NCI-H526 treated with DMSO at 0.1 percent for 48 hours (cell line): ENCODE measurements at regions not wholly inside any gene's neighbourhood (a gene's known extent, or its start where the extent isn't known, plus 50 kb on each side); places are given as distances from the start of the nearest gene placed in this dataset.

ENCODE experiments used
- DNase-seq: peaks from one replicate; lab custom pipeline; 2025; lab: John Stamatoyannopoulos, UW

DNA sequence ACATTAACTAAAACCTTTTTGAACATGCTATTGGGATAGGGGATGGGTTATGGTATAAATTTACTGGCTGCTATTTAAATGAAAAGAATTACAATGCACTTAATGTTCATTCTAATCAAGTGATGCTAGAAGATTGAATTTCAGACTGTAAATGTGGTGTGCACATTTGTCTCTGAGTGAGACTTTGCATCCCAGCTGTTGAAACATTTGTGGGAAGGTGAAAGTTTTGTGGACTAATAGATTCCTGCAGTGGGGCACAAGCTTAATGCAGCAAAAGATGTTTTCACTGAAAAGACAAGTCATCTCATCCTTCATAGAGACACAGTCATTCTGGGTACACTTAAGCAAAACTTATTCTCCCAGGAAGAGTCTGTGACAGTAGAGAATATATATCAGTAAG lies 323.6 kb downstream of the NFIB start:
- no peak for DNase-seq

DNA sequence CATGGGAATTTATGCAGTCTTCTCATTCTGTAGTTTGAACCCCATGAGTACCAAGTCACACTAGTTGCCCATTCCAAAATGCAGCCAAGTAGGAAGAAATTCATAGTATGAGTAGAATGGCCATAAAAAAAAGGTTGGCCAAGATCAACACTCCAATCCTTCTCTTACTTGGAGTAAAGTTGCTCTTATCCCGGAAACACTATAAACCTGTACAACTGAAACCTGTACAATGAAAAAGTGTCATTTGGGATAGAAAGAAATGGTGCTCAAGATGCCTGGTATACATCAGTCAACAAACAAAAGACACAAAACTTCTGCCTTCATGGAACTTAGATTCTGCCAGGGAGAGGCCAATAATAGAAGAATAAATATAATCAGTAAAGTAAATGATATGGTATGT lies 325.0 kb downstream of the NFIB start:
- no peak for DNase-seq

DNA sequence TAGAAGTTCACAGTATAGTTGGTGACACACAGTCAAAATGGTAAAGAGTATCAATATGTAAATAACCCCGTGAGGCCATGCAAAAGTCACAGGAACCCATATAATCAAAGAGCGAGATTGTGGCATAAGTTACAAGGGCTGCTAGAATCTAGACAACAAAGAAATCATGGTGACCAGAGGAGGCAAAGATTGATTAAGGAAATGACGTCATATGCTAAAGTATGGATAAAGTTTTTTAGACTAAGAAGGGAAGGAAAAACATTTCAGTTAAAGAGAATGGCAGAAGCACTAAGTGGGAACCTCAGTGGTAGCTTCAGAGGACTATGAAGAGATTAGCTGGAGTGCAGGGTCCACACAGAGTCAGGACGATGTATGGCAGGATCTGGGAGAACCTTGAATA lies 330.3 kb downstream of the NFIB start:
- DNase-seq = no peak

DNA sequence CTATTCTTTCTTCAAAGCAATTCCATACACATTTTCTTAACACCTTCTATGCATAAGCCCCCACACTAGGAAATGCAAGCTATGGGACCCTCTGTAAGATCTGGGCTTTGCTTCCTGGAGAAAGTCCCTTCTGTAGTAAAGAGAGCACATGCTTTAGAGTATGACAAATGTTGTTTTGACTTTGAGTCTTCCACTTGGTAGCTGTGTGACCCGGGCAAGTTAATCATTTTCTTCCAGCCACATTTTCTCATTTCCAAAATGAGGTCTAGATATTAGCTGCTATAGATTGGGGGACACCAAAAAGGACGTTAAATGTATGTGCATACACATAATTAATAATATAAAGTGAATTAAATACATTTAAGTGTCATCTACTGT lies 334.0 kb downstream of the NFIB start:
- no peak for DNase-seq

DNA sequence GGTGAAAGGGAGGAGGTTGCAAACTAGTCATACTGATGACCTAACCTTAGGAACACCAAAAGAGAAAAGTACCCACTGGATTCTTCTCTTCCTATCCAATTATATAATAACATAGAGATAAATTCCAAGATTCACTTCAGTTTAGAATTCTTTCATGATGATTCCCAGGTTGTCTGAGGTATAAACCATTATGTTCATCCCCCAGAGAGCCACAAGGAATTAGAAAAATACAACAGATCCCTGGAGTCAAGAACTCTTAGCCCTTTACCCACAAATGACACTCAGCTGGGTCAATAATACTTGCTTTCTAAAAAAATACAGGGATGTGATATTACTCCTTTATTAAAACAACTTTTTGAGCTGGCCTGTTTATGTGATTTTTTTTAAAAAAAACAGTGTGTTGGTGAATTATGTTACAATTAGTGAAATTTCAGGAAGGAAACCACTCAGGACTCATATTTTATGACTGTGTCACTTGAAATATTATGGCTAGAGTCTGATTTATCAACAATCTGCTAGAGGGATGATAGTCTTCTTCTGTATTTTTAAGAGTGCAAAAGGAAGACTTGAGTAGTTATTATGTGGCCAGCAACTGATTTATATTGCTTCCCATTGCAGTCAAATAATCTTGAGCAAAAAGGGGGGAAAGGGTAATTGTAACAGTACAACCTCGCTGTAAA lies 338.2 kb downstream of the NFIB start:
- no peak for DNase-seq

DNA sequence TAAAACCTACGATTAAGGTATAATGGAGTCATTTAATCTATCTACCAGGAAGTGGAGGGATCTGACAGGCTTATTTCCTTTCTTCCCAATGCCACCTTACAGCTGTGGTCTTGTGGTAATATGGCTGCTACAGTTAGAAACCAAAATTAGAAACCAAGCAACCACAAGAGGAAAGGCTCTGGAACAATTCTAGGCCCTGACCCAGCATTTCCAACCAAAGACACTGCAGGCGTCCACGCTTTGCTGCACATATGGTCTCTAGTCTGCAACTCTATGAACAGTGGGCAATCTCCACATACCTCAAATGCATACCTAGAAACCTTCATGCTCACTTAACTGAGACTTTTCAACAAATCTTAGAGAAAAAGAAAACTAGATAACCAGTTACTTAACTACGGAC lies 339.1 kb downstream of the NFIB start:
- DNase-seq = no peak

DNA sequence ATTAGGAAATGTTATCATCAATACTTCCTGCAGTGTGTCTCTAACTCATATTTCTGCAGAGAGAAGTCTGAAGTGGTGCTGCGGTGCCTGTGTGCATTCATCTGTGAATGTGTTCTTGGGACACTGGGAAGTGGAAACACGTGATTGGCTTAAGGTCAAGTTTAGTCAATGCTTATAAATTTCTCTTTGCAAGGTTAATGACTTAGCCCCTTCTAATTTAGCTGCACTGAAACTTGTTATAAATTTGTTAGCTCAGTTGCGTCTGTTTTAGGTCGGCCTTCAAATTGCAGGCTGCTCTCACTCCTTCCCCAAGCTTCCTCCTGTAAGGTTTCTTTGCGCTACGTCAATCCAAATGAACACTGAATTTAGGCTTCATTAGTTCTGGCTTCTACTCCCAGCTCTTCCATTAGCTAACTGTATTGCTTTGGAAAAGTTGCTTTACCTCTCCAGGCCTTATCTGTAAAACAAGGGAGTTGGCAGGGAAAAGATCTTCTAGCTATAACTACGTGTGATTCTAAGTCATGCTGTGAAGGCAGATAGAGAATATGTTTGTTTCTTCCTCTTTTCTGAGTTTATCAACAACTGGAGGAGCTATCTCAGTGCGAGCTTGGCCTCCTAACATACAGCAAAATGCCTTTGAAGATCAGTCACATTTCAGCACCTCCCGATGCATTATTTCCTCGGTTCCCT lies 341.8 kb downstream of the NFIB start:
- DNase-seq = no peak

DNA sequence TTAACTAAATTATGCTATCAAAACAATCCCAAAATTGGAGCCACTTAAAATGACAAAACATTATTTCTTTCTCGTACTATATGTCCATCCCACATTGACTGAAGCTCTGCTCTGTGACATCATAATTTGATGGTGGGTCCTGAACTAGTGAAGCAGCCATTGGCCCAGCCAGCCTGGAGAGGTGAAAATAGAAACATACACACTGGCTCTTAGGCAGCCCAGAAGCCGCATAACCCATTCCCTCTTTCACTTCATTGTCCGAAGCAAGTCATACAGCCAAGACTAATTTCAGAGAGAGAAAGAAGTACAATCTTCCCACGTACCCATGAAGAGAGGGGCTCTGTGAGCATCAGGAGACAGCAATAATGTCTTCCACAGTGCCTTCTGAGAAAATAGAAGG lies 342.5 kb downstream of the NFIB start:
- DNase-seq = no peak

DNA sequence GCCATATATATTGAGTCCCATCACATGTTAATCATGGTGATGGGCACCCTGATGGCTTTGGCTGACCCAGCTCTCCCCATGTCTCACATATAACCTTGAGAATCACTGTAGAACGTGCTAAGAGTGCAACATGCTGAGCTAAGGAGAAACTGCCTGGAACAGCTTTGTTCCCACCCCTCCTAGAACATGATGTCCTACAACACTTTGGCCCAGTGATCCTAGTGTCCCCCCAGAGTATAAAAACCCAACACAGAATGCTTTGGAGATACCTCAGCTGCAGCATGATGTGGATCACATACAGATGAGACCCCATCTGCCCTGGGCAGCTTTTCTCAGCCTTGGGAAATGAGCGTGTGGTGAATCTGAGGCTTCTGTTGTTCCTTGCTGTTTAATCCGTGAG lies 343.5 kb downstream of the NFIB start:
- DNase-seq = no peak

DNA sequence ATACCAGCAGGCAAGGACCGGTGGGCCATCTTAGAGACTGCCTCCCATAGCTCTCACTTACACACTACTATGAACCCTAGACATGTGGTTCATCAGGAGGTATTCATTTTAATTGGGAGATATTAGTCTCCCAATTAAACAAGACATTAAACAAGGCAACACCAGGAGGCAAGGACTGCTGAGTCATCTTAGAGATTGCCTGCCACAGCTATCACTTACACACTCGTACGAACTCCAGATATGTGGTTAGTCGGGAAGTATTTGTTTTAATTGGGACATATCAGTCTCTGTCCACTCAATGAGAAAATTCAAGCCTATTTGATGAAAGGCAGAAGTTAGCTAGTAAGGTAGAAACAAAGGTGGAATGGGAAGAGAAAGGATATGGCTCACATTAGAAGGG lies 343.9 kb downstream of the NFIB start:
- no peak for DNase-seq

DNA sequence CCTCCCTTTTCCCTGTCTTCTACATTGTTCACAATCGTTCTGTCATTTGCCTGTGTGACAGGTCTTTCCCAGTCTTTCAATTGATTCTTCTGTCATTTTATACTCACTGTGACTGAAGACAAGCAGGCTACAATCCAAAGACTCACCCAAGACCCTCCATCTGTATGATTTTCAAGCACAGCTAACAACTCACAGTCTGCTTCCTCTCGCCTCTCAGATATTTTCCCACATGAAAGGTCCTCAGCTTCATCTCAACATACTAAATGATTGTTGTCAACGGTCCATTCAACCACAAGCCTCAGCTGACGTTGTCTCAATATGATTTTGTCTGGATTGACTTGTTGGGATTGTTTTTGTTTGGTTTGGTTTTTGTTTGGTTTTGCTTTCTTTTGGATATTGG lies 346.5 kb downstream of the NFIB start:
- no peak for DNase-seq

DNA sequence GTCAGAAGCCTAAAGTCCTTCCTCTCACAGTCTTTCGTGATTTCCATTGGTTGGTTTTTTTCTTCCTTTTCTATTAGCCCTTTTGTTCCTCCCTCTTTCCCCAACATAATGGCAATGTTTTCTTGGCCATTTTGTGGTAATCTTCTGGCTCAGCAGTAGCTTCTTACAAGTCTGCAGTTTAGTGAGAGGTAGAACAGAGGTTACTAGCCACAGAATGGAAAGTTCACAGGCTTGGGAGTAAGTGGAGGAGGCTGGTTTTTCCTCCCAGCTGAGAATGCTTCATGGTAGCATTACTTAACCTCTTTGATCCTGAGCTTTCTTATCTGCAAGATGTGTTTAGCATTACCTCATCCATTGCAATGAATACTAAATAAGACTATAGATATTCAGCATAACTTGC lies 346.9 kb downstream of the NFIB start:
- DNase-seq = no peak

DNA sequence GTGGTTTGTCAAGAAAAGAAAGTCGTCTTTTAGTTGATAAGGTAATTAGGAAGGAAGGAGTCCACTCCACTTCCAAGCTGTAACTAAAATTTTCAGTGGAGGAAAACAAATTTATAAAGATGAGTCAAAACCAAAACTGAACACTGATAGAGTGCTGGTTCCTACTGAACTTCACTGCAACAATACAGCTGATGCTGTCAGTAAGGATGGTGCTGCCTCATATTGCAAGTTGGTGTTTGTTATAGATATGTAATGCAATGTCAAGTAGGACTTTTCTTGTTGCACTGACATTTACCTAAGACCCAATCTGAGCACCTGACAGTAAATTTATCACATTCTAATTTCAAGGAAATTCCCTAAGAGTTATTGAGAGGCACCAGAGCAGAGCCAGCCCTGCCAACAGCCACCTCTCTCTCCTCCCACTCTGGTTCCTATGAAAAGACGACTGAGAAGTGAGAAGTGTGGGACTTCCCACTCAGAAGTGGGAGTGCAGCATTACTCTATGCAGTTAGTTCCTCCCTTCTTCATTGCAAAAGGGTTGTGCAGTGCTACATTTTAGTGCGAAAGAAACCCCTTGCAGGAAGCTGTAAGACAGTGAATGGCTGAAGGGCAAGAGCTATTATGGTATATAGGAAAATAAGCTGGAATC lies 350.8 kb downstream of the NFIB start:
- no peak for DNase-seq

DNA sequence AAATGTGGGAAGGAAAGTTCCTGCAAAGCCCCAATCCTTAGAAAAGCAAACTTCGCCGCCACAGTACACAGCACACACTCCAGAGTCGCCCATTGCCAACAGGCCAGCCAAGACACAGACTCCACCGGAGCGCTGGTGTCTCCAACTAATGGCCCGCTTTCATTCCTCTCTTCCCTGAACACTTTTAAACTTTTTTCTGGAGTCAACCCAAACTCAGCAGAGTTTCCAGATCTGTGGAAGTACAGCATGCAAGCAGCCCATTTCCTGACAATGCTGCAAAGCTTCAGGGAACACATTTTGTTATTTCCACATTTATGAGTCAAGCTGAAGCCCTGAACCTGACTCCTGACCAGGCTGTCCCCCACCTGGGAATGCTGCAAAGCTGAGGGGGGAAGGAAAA lies 351.9 kb downstream of the NFIB start:
- no peak for DNase-seq

DNA sequence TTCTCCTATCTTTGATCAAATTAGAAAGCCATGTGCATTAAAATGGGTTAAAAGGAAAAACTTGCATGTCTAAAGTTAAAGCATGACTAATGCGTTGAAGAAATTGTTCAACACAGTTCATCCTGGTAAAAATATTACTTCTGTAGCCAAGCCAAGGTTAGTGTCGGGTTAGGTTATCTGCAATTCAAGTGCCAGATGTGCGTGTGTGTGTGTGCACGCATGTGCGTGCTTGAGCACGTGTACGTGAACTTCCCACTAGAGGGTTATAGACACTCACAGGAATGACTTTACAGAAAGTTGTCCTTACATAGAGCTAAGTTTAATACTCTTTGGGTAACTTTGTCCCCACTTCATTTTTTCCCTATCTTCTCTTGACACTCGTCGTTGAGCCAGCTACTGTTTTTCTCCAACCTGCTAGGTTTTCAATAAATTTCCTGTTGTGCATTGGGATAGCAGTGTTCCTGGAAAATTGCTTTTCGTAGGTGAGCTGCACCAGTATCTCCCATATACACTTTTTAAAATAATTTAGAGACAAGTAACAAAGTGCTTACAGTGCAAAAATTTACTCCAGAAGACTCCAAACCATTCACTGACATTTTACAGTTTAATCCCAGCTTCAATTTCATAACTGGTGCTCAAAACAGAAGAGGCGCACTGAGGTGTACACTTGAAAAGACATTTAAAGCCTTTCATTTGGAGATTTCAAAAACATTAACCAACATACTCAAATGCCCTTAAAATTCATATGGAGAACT lies 353.8 kb downstream of the NFIB start:
- DNase-seq = no peak

DNA sequence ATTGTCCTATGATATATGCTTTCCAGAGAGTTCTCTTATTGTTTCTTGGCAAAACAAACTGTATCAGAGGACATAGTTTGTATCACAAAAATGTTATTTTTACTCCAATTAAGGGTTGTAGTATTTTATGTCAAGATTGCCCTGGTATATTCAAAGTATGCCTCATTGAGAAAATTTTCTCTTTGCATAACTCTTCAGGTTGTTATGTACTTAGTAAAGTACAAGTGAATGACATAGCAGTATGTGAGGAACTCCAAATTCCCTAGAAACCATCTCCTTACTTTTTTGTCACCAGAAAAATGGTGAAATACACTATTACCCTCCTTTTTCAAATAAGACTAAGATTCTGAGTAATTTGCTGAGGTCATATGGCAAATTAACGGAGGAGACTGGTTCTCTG lies 355.3 kb downstream of the NFIB start:
- DNase-seq = no peak

DNA sequence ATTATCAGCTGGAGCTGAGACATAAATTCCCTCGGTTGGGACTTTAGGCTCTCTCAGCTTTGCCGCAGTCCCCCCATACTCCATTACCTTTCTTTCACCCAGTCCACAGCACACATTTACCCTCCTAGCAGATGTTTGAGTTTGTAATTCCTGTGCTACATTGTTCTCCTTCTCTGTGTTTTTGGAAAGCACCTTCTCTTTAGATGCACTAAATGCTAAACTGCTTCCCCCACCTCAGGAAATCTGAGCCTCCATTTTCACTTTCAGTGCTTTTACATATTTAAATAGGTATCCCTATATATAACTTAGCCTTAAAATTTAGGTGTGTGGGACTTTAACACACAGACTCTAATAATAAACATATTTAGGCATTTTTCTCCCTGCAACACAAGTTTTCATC lies 356.9 kb downstream of the NFIB start:
- DNase-seq = no peak

DNA sequence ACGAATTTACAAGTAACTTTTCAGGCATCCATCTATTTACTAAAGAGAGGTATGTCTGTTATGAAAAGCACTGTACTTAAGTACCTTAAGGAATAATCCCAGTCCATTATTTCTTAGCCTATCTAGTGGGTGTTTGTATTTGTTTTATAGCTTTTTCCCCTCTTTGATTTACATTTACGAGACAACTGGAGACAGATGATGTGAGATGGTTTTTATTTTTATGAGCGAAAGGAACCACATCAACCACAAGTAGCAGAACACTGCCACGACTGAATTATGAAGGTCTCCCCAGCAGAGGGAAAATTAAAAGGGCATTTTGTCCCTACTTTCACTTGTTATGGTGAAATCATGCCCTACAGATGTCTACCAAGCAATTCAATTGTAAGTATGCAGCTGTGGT lies 357.8 kb downstream of the NFIB start:
- no peak for DNase-seq

DNA sequence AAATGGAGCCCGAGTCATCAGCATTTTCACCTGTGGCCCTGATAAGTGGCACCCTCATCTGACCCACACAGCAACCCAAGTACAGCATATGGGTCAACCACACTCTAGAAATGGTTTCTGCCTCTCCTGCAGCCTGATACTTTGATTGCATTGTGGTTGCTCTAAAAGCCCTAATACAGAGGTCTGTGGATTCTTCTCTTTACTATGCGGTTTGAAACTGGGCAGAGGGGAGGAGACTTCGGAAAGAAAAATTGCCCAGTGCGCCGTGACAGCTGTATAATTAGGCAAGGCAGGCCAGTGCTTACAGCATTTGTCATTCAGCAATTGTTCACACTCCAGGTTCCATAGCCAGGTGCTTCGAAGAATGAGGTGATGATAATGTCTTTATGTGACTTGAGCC lies 361.0 kb downstream of the NFIB start:
- no peak for DNase-seq

DNA sequence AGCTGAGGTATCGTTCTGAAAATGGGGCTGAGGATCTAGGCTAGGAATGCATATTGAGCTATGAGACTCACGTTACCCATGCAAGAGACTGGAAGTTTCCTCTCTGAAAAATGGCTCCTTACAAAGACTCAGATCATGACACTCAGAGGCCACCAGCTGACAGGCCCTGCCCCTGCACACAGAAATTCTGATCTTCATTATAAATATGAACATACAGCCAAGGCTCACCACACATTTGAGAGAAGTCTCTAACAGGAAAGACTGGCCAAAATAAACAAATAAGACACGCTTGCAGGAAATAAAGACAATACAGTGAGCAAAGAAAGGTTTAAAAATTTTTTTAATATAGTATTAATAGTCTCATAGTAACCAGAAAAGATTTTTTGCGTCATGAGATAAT lies 365.9 kb downstream of the NFIB start:
- DNase-seq = no peak

DNA sequence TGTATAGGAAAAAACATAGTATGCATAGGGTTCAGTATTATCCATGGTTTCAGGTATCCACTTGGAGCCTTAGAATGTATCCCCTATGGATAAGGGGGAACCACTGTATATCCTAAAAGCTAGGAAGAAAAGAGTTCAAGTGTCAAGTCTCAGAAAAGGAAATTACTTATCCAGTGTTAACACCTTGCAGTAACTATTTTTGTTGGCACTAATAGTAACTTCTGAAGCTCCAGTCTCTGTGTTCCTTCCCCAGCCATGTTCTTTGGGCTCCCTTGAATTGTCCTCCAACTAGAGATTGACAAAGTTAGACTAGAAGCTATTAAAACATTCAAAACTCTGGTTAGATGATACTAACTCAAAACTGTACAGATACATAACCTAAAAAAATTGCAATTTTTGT lies 370.8 kb downstream of the NFIB start:
- DNase-seq = no peak

DNA sequence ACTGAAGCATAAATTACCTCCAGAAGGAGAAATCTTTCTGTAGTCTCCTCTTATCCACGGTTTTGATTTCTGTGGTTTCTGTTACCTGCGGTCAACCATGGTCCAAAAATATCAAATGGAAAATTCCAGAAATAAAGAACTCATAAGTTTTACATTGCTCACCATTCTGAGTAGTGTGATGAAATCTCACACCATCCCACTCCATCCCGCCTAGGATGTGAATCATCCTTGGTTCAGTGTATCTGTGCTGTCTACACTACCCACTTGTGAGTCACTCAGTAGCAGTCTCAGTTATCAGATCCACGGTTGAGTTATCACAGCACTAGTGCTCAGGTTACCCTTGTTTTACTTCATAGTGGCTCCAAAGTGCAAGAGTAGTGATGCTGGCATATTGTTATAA lies 371.2 kb downstream of the NFIB start:
- no peak for DNase-seq

DNA sequence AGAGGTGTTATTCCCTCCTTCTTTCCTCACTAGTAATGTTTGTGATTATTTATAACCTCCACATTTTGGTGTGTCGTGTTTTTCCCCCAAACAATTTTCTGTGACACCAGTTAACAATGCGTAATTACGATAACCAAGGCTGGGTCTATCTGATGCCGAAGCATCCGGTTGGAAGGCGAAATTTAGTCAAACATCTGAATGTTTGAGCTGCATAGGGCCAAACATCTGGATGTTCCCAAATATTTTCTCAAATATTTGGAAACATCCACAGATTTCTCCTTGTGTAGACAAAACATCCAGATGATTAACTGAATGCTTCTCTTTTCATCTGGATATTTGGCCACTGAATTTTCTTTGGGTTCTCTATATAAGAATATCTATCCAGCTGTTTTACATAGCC lies 371.7 kb downstream of the NFIB start:
- DNase-seq = no peak
